Vagina (tissue), 2 donors: ENCODE measurements at regions not wholly inside any gene's neighbourhood (a gene's known extent, or its start where the extent isn't known, plus 50 kb on each side); places are given as distances from the start of the nearest gene placed in this dataset.

Experiments
- DNase-seq, 2 donors: peaks; one replicate each; pipeline ENCODE4 v3.0.0-alpha.2; 2017; ENCODE audit errors: extremely low spot score in 2 of 2
- H3K27ac ChIP-seq: fragments of 200-600 bp; sonication (generic); one replicate; pipeline ENCODE4 v1.5.1; 2019
- H3K27me3 ChIP-seq: fragments of 200-600 bp; sonication (generic); one replicate; pipeline ENCODE4 v1.5.1; 2019
- H3K36me3 ChIP-seq, 2 donors: fragments of 200-600 bp; sonication (generic); one replicate each; pipeline ENCODE4 v1.5.1; 2017 to 2019
- H3K4me1 ChIP-seq: fragments of 200-600 bp; sonication (generic); one replicate; pipeline ENCODE4 v1.5.1; 2019
- H3K4me3 ChIP-seq, 2 donors: fragments of 200-600 bp; sonication (generic); 1 replicate in 1 of 2; 2 replicates in 1 of 2; pipeline ENCODE4 v1.5.1; 2016 to 2019
- H3K9me3 ChIP-seq: fragments of 200-600 bp; sonication (generic); one replicate; pipeline ENCODE4 v1.5.1; 2019
- CTCF ChIP-seq, 3 experiments: fragments of 450-650 bp in 2 of 3; fragments of 200-600 bp in 1 of 3; sonication (generic) in 1 of 3; IDR thresholded peaks; one replicate each; pipeline ENCODE4 v1.5.1; 2017 to 2019; ENCODE audit warnings: antibody characterized with exemption in 3 of 3, mild to moderate bottlenecking in 2 of 3, moderate library complexity in 2 of 3
- POLR2A ChIP-seq, 2 donors: fragments of 450-650 bp; IDR thresholded peaks; one replicate each; pipeline ENCODE4 v1.6.1; 2017; ENCODE audit warnings: antibody characterized with exemption in 2 of 2, mild to moderate bottlenecking in 2 of 2, moderate library complexity in 2 of 2
- POLR2AphosphoS5 ChIP-seq, 2 donors: sonication (generic); formaldehyde crosslinking; IDR thresholded peaks; one replicate each; pipeline ENCODE4 v1.9.0; 2017; ENCODE audit warnings: antibody characterized with exemption in 2 of 2, mild to moderate bottlenecking in 2 of 2, low read depth in 1 of 2; ENCODE audit not compliant: insufficient read depth in 1 of 2
- intact Hi-C: fragments of 100-400 bp; cut with DNase I; formaldehyde crosslinking; loops from one replicate; pipeline ENCODE4 v1.15.1; 2023

GRCh38 chr3:88584451-88584850 lies 434.7 kb downstream of the C3orf38 start:
- no peak overlapping the region for H3K4me3 ChIP-seq
- TF ChIP-seq POLR2AphosphoS5 (IDR thresholded peaks at IDR 0.05; ENCODE audit: insufficient read depth in 1 of 2, low read depth in 1 of 2) (no peak), CTCF (IDR thresholded peaks at IDR 0.05) (no peak), POLR2A (IDR thresholded peaks at IDR 0.05) (no peak)
- DNase-seq, result no peak
- H3K9me3 ChIP-seq, result no peaks in the 10 kb centered on the region
- intact Hi-C loops, result no loop called here
- H3K27ac ChIP-seq, result no peak overlapping the region
- no peaks in the 10 kb centered on the region for H3K27me3 ChIP-seq
- no peaks in the 10 kb centered on the region for H3K36me3 ChIP-seq
- H3K4me1 ChIP-seq, result no peaks in the 10 kb centered on the region

GRCh38 chr3:88586121-88586640 lies 436.4 kb downstream of the C3orf38 start:
- intact Hi-C loops, result no loop called here
- TF ChIP-seq POLR2AphosphoS5 (IDR thresholded peaks at IDR 0.05; ENCODE audit: insufficient read depth in 1 of 2, low read depth in 1 of 2) (no peak), POLR2A (IDR thresholded peaks at IDR 0.05) (no peak), CTCF (IDR thresholded peaks at IDR 0.05) (no peak)

GRCh38 chr3:88589138-88589537 lies 439.4 kb downstream of the C3orf38 start:
- Histone ChIP-seq H3K27me3 (no peaks in the 10 kb centered on the region), H3K9me3 (no peaks in the 10 kb centered on the region), H3K4me1 (no peaks in the 10 kb centered on the region), H3K27ac (no peak overlapping the region), H3K4me3 (no peak overlapping the region), H3K36me3 (no peaks in the 10 kb centered on the region)
- no peak for TF ChIP-seq POLR2AphosphoS5 (IDR thresholded peaks at IDR 0.05; ENCODE audit: insufficient read depth in 1 of 2, low read depth in 1 of 2)
- no peak for TF ChIP-seq POLR2A (IDR thresholded peaks at IDR 0.05)
- TF ChIP-seq CTCF (IDR thresholded peaks at IDR 0.05), result no peak
- no peak for DNase-seq
- intact Hi-C loops, result no loop called here

More at GRCh38 chr3:88586121-88586640, 436.4 kb downstream of the C3orf38 start:
- Histone ChIP-seq H3K36me3 (no peaks in the 10 kb centered on the region), H3K4me1 (no peaks in the 10 kb centered on the region), H3K9me3 (no peaks in the 10 kb centered on the region), H3K4me3 (no peak overlapping the region), H3K27me3 (no peaks in the 10 kb centered on the region), H3K27ac (no peak overlapping the region)
- DNase-seq, result no peak

GRCh38 chr3:88595026-88595425 lies 445.3 kb downstream of the C3orf38 start:
- Histone ChIP-seq H3K27me3 (no peaks in the 10 kb centered on the region), H3K27ac (no peak overlapping the region), H3K4me1 (no peaks in the 10 kb centered on the region), H3K4me3 (no peak overlapping the region), H3K36me3 (no peaks in the 10 kb centered on the region), H3K9me3 (no peaks in the 10 kb centered on the region)
- TF ChIP-seq CTCF (IDR thresholded peaks at IDR 0.05) (no peak), POLR2A (IDR thresholded peaks at IDR 0.05) (no peak), POLR2AphosphoS5 (IDR thresholded peaks at IDR 0.05; ENCODE audit: insufficient read depth in 1 of 2, low read depth in 1 of 2) (no peak)
- intact Hi-C loops, result no loop called here
- DNase-seq, result no peak

GRCh38 chr3:88596451-88596850 lies 446.7 kb downstream of the C3orf38 start:
- Histone ChIP-seq H3K27me3 (no peaks in the 10 kb centered on the region), H3K9me3 (no peaks in the 10 kb centered on the region), H3K36me3 (no peaks in the 10 kb centered on the region), H3K4me1 (no peaks in the 10 kb centered on the region), H3K4me3 (no peak overlapping the region), H3K27ac (no peak overlapping the region)
- DNase-seq, result no peak
- TF ChIP-seq CTCF (IDR thresholded peaks at IDR 0.05) (no peak), POLR2A (IDR thresholded peaks at IDR 0.05) (no peak), POLR2AphosphoS5 (IDR thresholded peaks at IDR 0.05; ENCODE audit: insufficient read depth in 1 of 2, low read depth in 1 of 2) (no peak)
- intact Hi-C loops, result no loop called here
